Natural killer cell (primary cell): ENCODE measurements at regions not wholly inside any gene's neighbourhood (a gene's known extent, or its start where the extent isn't known, plus 50 kb on each side); places are given as distances from the start of the nearest gene placed in this dataset.

Experiments
- ATAC-seq, 3 donors: fragments of 150-1000 bp in 2 of 3; fragments of 200-7000 bp in 1 of 3; cut with Tn5 transposase; 1 replicate in 1 of 3; 2 replicates in 2 of 3; pipeline ENCODE4 v1.10.0; 2021; ENCODE audit warnings: mild to moderate bottlenecking in 2 of 3, moderate library complexity in 2 of 3
- DNase-seq, 2 donors: peaks; one replicate each; pipeline versions ENCODE4 v3.0.0 to v3.0.0-alpha.2; 2013 to 2021; ENCODE audit warnings: mixed read lengths in 1 of 2
- H3K27ac ChIP-seq: one replicate; pipeline ENCODE4 v1.5.1; 2013; ENCODE audit warnings: mild to moderate bottlenecking, low read length
- H3K27me3 ChIP-seq: one replicate; pipeline ENCODE4 v1.6.1; 2013; ENCODE audit warnings: low read length; ENCODE audit not compliant: control insufficient read depth, insufficient read depth
- H3K36me3 ChIP-seq: one replicate; pipeline ENCODE4 v1.6.1; 2013; ENCODE audit warnings: low read length; ENCODE audit not compliant: control insufficient read depth, insufficient read depth
- H3K4me1 ChIP-seq: one replicate; pipeline ENCODE4 v1.6.1; 2013; ENCODE audit warnings: low read length; ENCODE audit not compliant: control insufficient read depth, insufficient read depth
- H3K4me3 ChIP-seq: one replicate; pipeline ENCODE4 v1.5.1; 2013; ENCODE audit warnings: low read length
- H3K9me3 ChIP-seq: one replicate; pipeline ENCODE4 v1.6.1; 2013; ENCODE audit warnings: low read length; ENCODE audit not compliant: control insufficient read depth, insufficient read depth
- H3K27ac Mint-ChIP-seq, 2 donors: one replicate each; pipeline ENCODE4 v1.8.0; 2022; ENCODE audit warnings: mild to moderate bottlenecking in 2 of 2, mixed read lengths in 2 of 2, moderate library complexity in 1 of 2
- H3K27me3 Mint-ChIP-seq, 2 donors: one replicate each; pipeline ENCODE4 v1.8.0; 2022; ENCODE audit warnings: low read depth in 2 of 2, mixed read lengths in 2 of 2
- H3K36me3 Mint-ChIP-seq: one replicate; pipeline ENCODE4 v1.8.0; 2022; ENCODE audit warnings: mixed read lengths
- H3K4me1 Mint-ChIP-seq, 2 donors: one replicate each; pipeline ENCODE4 v1.8.0; 2022; ENCODE audit warnings: mixed read lengths in 2 of 2
- H3K4me3 Mint-ChIP-seq: one replicate; pipeline ENCODE4 v1.8.0; 2022; ENCODE audit warnings: mild to moderate bottlenecking, moderate library complexity, mixed read lengths
- H3K9me3 Mint-ChIP-seq, 2 donors: one replicate each; pipeline ENCODE4 v1.8.0; 2022; ENCODE audit warnings: mixed read lengths in 2 of 2
- CTCF ChIP-seq: fragments of 200-600 bp; IDR thresholded peaks from one replicate; pipeline ENCODE4 v1.8.0; 2022; ENCODE audit warnings: antibody characterized with exemption
- WGBS: methylation state at CpG from one replicate; pipeline ENCODE4 v1.1.7; 2013; ENCODE audit warnings: missing lambda C conversion rate; ENCODE audit not compliant: insufficient coverage; 5-methylcytosine and 5-hydroxymethylcytosine counted together
- intact Hi-C: fragments of 100-400 bp; cut with micrococcal nuclease; formaldehyde crosslinking; loops from one replicate; pipeline ENCODE4 v1.14.2; 2022

- DNase-seq = no peak
- Histone ChIP-seq H3K36me3 (no peaks in the 10 kb centered on the region), H3K27ac (no peak overlapping the region), H3K4me1 (no peaks in the 10 kb centered on the region), H3K9me3 (no peaks in the 10 kb centered on the region), H3K27me3 (no peaks in the 10 kb centered on the region), H3K4me3 (no peak overlapping the region)
- no peak for TF ChIP-seq CTCF
- intact Hi-C loops = no loop called here
- H3K36me3 Mint-ChIP-seq = peaks cover 6% of the 10 kb centered on the region
- no peak for ATAC-seq
- no peak overlapping the region for H3K4me3 Mint-ChIP-seq
- H3K9me3 Mint-ChIP-seq = peaks cover 15 to 32% of the 10 kb centered on the region in 2 donors
- no peaks in the 10 kb centered on the region for H3K27me3 Mint-ChIP-seq
- no peak overlapping the region for H3K27ac Mint-ChIP-seq
- no peaks in the 10 kb centered on the region for H3K4me1 Mint-ChIP-seq
- WGBS = 55% methylated on average over 1 of the region's 2 CpGs
These were observed 280.1 kb upstream of the HTR1E start for GRCh38 chr6:86657192-86657591.

GRCh38 chr6:86629123-86629522, 308.2 kb upstream of the HTR1E start:
- Mint-ChIP-seq H3K27ac (no peak overlapping the region), H3K4me1 (no peaks in the 10 kb centered on the region), H3K36me3 (no peaks in the 10 kb centered on the region), H3K4me3 (no peak overlapping the region), H3K9me3 (peaks cover 13 to 26% of the 10 kb centered on the region in 2 donors), H3K27me3 (no peaks in the 10 kb centered on the region)
- TF ChIP-seq CTCF = no peak
- Histone ChIP-seq H3K27me3 (no peaks in the 10 kb centered on the region), H3K27ac (no peak overlapping the region), H3K4me3 (no peak overlapping the region), H3K9me3 (peaks cover under 1% of the 10 kb centered on the region), H3K36me3 (no peaks in the 10 kb centered on the region), H3K4me1 (no peaks in the 10 kb centered on the region)
- no peak for ATAC-seq
- intact Hi-C loops = no loop called here
- 37% methylated on average over 1 of the region's 1 CpG for WGBS
- DNase-seq = no peak

GRCh38 chr6:86619428-86619827, 317.9 kb upstream of the HTR1E start:
- H3K36me3 Mint-ChIP-seq = peaks cover 12% of the 10 kb centered on the region
- intact Hi-C loops = no loop called here
- H3K4me1 Mint-ChIP-seq = no peaks in the 10 kb centered on the region

More at GRCh38 chr6:86619428-86619827, 317.9 kb upstream of the HTR1E start:
- whole genome bisulfite sequencing = 86% methylated on average over 1 of the region's 2 CpGs
- no peak for TF ChIP-seq CTCF
- DNase-seq (no peak), ATAC-seq (no peak)
- Histone ChIP-seq H3K4me1 (no peaks in the 10 kb centered on the region), H3K9me3 (no peaks in the 10 kb centered on the region), H3K27ac (no peak overlapping the region), H3K36me3 (no peaks in the 10 kb centered on the region), H3K4me3 (no peak overlapping the region), H3K27me3 (no peaks in the 10 kb centered on the region)
- Mint-ChIP-seq H3K4me3 (no peak overlapping the region), H3K9me3 (peaks cover 14 to 16% of the 10 kb centered on the region in 2 donors), H3K27ac (no peak overlapping the region), H3K27me3 (no peaks in the 10 kb centered on the region)
